Suppressor macrophage treated with lipopolysaccharide for 4 hours (primary cell): ENCODE measurements at regions not wholly inside any gene's neighbourhood (a gene's known extent, or its start where the extent isn't known, plus 50 kb on each side); places are given as distances from the start of the nearest gene placed in this dataset.
A peak's percentile ranks its signal among the peaks of the same experiment; 100 is the strongest.
"Not testable (repeated sequence)": the region's sequence is repeated elsewhere in the genome, so short reads cannot be mapped to it uniquely, and the experiment has no call there.

Experiments used
- DNase-seq: peaks from one replicate; pipeline ENCODE4 v3.0.0-alpha.2; 2020

GRCh38 chr5:40112875-40113274 lies 566.8 kb upstream of the PTGER4 start:
- no peak for DNase-seq

- not testable (repeated sequence) for DNase-seq
Measured at GRCh38 chr5:40111036-40111435, 568.7 kb upstream of the PTGER4 start.

GRCh38 chr5:40108764-40109390 lies 570.8 kb upstream of the PTGER4 start:
- DNase-seq: not testable (repeated sequence)

- DNase-seq: not testable (repeated sequence)
Measured at GRCh38 chr5:40107786-40108185, 571.9 kb upstream of the PTGER4 start.

GRCh38 chr5:40106847-40107246 lies 572.9 kb upstream of the PTGER4 start:
- no peak for DNase-seq

DNA sequence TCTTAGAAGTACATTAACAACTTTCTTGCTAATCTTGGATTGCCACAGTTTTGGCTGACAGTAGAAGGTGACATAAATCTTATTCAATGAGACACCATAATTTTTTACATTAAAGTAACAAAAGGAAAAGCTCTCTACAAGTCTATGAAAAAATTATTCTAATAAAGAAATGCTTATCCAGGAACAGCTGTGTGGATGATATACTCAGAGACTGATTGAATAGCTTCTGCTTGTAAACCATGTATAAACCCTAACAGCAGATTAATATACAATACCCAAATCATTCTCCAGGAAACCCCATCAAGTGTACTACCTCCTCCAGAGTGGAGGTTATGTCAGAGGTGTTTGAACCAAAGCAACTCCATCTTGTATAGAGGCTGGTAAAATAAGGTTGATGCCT lies 581.4 kb upstream of the PTGER4 start:
- no peak for DNase-seq

DNA sequence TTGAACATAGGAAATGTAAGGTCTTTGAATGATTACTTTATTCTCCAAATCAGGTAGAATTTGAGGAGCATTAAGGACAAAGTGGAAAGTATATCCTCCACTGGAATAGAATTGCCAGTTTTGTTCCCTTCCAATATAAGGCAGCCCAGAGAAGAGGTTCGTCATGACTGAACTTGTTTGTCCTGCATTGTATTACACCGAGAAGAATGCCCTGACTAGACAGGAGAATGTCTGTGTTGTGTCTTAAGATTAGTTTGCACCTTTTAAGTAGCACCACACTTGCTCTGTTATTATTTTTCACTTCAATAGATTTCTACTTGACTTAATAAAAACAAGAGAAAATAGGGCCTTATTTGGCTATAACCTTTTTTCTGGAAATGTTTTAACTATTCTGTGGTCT lies 586.2 kb upstream of the PTGER4 start:
- DNase-seq: no peak

GRCh38 chr5:40089269-40089668 lies 590.4 kb upstream of the PTGER4 start:
- no peak for DNase-seq

DNA sequence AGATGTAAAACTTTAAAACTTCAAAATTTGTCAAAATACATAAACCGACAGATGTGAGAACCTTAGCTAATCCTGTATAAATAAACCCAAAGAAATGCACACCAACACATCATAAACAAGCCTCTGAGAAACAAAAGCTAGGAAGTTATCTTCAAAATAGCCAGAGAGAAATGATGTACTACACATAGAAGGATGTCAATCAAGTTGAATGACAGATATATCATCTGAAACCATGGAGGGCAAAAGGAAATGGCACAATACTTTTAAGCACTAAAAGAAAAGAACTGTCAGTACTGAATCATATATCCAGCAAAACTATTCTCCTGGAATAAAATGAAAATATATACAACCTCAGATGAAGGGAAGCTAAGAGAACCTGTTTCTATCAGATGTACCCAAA lies 595.1 kb upstream of the PTGER4 start:
- DNase-seq: no peak

GRCh38 chr5:40082313-40082712 lies 597.4 kb upstream of the PTGER4 start:
- no peak for DNase-seq

GRCh38 chr5:40080191-40080590 lies 599.5 kb upstream of the PTGER4 start:
- no peak for DNase-seq

- DNase-seq: peak; percentile 13
Measured at GRCh38 chr5:40078898-40079575, 600.7 kb upstream of the PTGER4 start.

DNA sequence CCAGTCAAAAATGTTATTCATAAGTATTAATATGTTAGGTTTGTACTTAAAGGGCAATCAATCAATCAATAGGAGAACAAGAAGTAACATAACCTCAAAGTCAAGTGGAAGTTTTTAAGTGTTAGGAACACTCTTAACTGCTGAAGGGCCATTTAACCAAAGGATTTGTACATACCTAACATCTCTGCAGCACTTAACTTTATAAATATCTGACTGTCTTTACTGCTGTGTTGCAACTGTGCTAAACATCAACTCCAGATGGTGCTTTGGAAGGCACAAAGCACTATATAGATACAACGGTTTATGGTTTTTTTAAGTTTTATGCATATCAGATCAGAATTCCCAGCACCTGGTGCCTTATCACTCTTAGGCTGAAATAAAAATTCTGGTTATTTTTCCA lies 604.9 kb upstream of the PTGER4 start:
- no peak for DNase-seq

- no peak for DNase-seq
Measured at GRCh38 chr5:40073927-40074326, 605.8 kb upstream of the PTGER4 start.

DNA sequence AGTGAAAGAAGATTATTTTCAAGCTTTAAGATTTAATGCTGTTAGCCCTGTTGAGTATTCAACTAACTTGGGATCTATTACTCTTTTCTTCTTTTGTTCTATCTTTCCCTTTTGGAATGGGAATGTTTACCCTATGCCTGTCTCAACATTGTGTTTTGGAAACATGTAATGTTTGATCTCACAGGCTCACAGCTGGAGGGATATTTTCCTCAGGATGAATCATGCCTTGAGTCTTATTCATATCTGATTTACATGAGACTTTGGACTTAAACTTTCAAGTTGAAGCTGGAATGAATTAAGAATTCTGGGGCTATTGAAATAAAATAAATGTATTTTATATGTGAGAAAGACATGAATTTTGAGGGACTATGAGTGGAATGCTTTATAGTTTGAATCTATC lies 607.8 kb upstream of the PTGER4 start:
- no peak for DNase-seq

GRCh38 chr5:40066616-40067015 lies 613.1 kb upstream of the PTGER4 start:
- no peak for DNase-seq

- DNase-seq: no peak
Measured at GRCh38 chr5:40052808-40053207, 626.9 kb upstream of the PTGER4 start.

DNA sequence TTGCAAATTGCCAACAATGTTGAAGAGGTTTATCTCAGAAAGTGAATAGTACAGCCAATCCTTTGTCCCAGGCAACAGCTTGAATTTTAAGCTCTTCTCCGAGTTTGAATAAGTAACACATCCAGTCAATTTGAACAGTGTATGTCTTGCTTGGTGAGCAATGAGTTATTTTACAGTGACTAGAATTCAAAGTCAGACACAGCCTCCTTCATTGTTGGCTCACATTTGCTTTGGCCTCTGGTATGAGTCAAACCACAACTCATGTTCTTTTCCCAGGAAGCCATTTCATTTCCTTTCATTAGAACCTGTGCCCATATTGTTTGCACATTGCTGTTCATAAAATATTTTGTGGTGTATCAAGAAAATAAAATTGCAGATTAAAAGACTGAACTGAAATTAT lies 622.0 kb upstream of the DAB2 start:
- DNase-seq: no peak

DNA sequence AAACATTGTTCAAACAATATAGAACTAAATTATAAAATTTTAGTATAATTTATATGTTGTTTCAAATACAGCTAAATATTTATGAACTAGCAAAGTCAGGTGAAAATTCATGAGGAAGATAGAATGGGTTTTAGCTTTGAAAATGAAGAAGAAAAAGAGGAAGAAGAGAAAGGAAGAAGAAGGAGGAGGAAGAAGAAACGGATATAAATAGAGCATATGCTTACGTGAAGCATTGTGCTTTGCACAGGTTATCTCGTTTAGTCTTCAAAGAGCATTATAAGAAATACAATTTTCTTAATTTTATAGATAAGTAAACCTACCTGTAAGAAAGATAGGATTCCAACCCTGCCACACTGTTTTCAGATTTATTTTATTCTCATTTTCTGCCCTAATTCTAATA lies 620.6 kb upstream of the DAB2 start:
- no peak for DNase-seq

DNA sequence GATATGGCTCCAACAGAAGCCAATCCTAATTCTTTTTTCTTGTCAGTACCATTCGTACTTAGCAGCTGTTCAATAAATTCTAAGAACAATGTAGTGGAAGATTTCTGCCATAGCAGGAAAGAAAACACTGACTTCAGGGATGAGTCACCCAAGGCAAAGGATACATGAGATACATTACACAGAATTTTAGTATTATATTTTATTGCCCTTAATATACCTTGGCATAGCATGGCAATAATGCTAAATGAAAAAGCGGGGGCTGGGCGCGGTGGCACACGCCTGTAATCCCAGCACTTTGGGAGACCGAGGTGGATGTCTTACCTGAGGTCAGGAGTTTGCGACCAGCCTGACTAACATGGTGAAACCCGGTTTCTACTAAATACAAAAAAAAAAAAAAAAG lies 619.1 kb upstream of the DAB2 start:
- DNase-seq: no peak

GRCh38 chr5:40041452-40041851 lies 616.7 kb upstream of the DAB2 start:
- no peak for DNase-seq

GRCh38 chr5:40037713-40038112 lies 612.9 kb upstream of the DAB2 start:
- no peak for DNase-seq

GRCh38 chr5:40034441-40034840 lies 609.7 kb upstream of the DAB2 start:
- DNase-seq: no peak

DNA sequence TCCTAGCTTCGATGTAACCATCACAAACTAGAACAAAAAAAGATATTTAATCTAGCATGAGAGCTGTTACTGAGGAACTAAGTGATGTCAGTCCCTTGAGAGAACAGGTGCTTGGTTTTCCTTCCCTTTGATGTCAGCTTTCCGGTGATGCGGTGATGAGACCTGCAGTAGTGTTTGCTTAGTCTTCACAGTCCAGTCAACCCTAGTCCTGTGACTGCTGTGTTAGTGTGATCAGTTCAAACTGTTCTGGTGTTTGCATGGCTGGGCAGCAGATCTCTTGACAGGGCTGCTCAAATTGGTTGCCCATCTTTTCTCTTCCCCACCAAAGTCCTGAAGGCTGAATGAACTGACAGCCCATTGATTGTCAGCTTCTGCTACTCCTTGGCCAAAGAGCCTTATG lies 608.6 kb upstream of the DAB2 start:
- no peak for DNase-seq

GRCh38 chr5:40033009-40033408 lies 608.2 kb upstream of the DAB2 start:
- no peak for DNase-seq
